GM12864 (cell line): ENCODE measurements at regions not wholly inside any gene's neighbourhood (a gene's known extent, or its start where the extent isn't known, plus 50 kb on each side); places are given as distances from the start of the nearest gene placed in this dataset.

Source experiments
- DNase-seq: peaks from one replicate; pipeline ENCODE4 v3.0.0-alpha.2; 2011; ENCODE audit warnings: low read depth
- H3K4me3 ChIP-seq: 2 replicates; pipeline ENCODE4 v1.5.1; 2011; ENCODE audit warnings: mild to moderate bottlenecking, low read depth, low read length, control low read depth
- TF ChIP-seq, protein P1 (sequence below): IDR thresholded peaks from 2 replicates; pipeline ENCODE4 v1.5.1; 2011; ENCODE audit warnings: low read depth, mild to moderate bottlenecking, moderate library complexity, low read length, control low read depth, inconsistent platforms; ENCODE audit errors: missing control alignments

DNA sequence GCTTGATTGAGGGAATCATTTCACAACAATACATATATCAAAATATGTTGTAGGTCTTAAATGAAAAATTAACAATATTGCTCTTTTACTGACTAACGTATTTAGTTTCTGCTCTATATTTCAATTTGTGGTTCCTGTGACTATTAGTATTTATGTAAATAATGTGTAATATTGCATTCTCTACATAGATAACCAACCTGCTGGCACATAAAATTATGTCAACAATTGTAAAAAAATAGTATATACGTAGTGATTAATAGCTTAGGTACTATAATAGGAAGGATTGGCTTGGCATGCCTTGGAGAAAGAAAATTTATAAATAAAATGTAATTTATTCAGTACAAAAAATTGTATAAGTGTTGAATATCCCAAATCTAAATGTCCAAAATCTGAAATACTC is 1336.1 kb downstream of the PCDH9 start:
- no peak overlapping the region for H3K4me3 ChIP-seq
- TF ChIP-seq, protein P1, sequence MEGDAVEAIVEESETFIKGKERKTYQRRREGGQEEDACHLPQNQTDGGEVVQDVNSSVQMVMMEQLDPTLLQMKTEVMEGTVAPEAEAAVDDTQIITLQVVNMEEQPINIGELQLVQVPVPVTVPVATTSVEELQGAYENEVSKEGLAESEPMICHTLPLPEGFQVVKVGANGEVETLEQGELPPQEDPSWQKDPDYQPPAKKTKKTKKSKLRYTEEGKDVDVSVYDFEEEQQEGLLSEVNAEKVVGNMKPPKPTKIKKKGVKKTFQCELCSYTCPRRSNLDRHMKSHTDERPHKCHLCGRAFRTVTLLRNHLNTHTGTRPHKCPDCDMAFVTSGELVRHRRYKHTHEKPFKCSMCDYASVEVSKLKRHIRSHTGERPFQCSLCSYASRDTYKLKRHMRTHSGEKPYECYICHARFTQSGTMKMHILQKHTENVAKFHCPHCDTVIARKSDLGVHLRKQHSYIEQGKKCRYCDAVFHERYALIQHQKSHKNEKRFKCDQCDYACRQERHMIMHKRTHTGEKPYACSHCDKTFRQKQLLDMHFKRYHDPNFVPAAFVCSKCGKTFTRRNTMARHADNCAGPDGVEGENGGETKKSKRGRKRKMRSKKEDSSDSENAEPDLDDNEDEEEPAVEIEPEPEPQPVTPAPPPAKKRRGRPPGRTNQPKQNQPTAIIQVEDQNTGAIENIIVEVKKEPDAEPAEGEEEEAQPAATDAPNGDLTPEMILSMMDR: no peak

DNA sequence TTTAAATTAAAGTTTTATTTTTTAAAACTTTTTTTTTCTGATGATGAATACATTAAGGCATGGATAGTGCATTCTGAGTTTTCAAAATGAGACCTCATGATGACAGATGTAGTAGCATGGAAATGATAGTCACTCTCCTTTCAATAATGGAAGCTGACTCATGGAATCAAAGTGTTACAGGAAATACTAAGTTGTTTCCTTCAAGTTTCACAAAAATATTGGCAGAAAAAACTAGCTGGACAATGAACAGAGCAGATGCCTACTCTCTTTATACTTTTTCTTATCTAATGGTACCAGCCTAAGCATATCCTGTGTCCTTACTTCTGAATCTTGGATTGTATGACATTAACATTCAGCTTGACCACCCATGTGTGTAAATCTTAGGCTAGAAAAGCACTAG is 1337.3 kb downstream of the PCDH9 start:
- TF ChIP-seq, protein P1: no peak
- DNase-seq: no peak

More for the DNA sequence above, 1336.1 kb downstream of the PCDH9 start:
- no peak for DNase-seq

DNA sequence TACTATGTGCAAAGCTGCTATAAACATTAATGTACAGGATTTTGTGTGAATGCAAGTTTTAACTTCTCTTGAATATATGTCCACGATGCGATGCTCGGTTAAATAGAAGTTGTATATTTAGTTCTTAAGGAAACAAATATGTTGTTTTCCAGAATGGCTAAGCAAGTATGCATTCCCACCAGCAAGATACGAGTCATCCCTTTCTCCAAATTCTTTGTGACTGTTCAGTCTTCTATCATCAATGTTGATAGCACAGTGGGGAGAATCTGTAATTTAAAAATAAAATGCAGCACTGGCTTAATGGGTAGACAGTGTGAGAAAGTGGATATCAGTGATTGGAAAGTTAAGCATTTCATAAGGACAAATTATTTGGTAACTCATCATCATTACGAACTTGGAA is 1340.8 kb downstream of the PCDH9 start:
- H3K4me3 ChIP-seq: no peak overlapping the region
- TF ChIP-seq, protein P1: no peak
- no peak for DNase-seq

More for the DNA sequence above, 1337.3 kb downstream of the PCDH9 start:
- no peak overlapping the region for H3K4me3 ChIP-seq

DNA sequence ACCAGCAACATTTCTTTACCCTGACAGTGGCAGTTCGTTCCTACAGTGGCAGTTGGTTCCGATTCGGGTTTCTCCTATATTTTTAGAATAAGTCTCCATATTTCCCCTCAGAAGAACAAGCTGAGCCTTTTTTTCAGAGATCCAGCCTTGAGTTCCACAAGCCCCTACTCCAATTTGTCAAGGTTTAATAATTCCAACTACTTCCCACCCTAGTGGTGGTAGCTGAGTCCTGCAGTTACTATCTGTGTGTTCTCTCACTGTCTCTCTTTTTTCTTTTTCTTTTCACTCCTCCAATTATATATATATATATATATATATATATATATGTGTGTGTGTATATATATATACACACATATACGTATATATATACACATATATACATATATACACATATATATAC is 1347.3 kb downstream of the PCDH9 start:
- no peak overlapping the region for H3K4me3 ChIP-seq
- no peak for DNase-seq
- TF ChIP-seq, protein P1: peak; percentile 8

DNA sequence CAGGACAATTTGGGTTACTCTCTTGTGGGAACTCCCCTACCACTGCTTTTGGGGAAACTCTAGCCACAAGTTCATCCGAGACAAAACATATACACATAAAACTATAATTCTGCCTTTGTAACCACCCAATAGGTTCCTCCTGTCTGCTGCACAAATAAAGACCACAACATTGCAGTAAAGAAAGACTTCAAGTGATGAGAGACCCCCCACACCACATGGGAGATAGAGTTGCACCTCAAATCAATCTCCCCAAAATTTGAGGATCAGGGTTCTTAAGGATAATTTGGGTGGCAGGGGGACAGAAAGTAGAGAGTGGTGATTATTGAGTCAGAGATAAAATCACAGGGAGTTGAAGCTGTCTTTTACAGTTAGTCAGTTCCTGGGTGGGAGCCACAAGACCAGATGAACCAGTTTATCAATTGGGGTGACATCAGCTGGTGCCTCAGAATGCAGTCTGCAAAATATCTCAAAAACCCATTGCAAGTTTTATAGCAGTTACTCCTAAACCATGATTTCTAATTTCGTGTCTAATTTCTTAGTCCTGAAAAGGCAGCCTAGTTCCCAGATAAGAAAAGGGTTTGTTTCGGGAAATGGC is 1348.5 kb downstream of the PCDH9 start:
- DNase-seq: no peak
- TF ChIP-seq, protein P1: no peak
- H3K4me3 ChIP-seq: no peak overlapping the region

DNA sequence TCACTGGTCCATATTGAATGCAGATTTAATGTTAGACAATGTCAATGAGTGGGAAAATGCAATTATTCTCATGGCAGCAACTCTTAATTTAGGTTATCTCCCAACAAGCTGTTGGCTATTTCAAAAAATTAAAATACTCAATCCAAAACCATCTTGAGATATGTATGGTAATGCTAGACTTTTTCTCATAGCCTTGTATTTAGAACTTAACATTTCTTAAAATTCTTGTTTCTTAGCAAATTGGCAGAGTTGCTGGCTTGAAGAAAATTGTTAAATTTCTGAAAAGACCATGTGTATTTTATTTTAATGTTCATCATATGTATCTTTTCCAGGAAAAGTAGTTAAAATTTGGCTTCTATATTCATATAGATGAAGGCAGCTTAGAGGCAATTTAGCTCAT is 1355.1 kb downstream of the PCDH9 start:
- no peak overlapping the region for H3K4me3 ChIP-seq
- TF ChIP-seq, protein P1: no peak
- DNase-seq: no peak

DNA sequence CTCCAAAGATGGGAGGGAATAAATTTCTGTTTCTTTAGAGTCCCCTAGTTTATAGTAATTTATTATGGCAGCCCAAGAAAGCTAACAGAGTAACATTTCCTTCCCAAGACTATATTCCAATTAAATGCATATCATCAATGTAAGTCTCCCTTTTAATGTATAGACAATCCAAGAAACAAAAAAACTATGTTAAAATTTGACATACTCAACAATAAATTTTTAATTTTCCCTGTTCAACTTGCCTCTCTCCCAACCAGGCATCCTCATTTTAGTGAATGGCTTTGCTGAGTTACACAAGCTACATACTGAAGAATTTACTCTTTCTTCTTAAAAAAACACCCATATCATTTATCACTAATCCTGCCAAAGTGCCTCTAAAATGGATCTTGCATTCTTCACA is 1357.7 kb downstream of the PCDH9 start:
- no peak overlapping the region for H3K4me3 ChIP-seq
- no peak for DNase-seq
- TF ChIP-seq, protein P1: no peak
